Esophagus squamous epithelium (tissue), 4 donors: ENCODE measurements at regions not wholly inside any gene's neighbourhood (a gene's known extent, or its start where the extent isn't known, plus 50 kb on each side); places are given as distances from the start of the nearest gene placed in this dataset.

Experiments
- POLR2A ChIP-seq, 4 donors: fragments of 450-650 bp; IDR thresholded peaks; one replicate each; pipeline ENCODE4 v1.6.1; 2017; ENCODE audit warnings: antibody characterized with exemption in 4 of 4, mild to moderate bottlenecking in 4 of 4, moderate library complexity in 3 of 4
- TF ChIP-seq, protein P1 (sequence below), 6 experiments: fragments of 450-650 bp in 4 of 6; fragments of 200-600 bp in 2 of 6; sonication (generic) in 2 of 6; IDR thresholded peaks; one replicate each; pipeline ENCODE4 v1.5.1; 2016 to 2019; ENCODE audit warnings: antibody characterized with exemption in 6 of 6, mild to moderate bottlenecking in 4 of 6, moderate library complexity in 4 of 6

GRCh38 chr1:4962836-4963235 lies 308.4 kb downstream of the AJAP1 start:
- TF ChIP-seq, protein P1, sequence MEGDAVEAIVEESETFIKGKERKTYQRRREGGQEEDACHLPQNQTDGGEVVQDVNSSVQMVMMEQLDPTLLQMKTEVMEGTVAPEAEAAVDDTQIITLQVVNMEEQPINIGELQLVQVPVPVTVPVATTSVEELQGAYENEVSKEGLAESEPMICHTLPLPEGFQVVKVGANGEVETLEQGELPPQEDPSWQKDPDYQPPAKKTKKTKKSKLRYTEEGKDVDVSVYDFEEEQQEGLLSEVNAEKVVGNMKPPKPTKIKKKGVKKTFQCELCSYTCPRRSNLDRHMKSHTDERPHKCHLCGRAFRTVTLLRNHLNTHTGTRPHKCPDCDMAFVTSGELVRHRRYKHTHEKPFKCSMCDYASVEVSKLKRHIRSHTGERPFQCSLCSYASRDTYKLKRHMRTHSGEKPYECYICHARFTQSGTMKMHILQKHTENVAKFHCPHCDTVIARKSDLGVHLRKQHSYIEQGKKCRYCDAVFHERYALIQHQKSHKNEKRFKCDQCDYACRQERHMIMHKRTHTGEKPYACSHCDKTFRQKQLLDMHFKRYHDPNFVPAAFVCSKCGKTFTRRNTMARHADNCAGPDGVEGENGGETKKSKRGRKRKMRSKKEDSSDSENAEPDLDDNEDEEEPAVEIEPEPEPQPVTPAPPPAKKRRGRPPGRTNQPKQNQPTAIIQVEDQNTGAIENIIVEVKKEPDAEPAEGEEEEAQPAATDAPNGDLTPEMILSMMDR (IDR thresholded peaks at IDR 0.05) = no peak
- no peak for TF ChIP-seq POLR2A (IDR thresholded peaks at IDR 0.05)
